HCT116 (cell line): ENCODE measurements at regions not wholly inside any gene's neighbourhood (a gene's known extent, or its start where the extent isn't known, plus 50 kb on each side); places are given as distances from the start of the nearest gene placed in this dataset.

ENCODE experiments used
- ATAC-seq: fragments of 200-7000 bp; cut with Tn5 transposase; 2 replicates; pipeline ENCODE4 v1.9.1; 2020; ENCODE audit warnings: mild to moderate bottlenecking, moderate library complexity
- BruUV-seq: library from RNA; stranded (reverse); fragments of 400-500 nt; replicated peaks from 2 replicates; lab custom pipeline; 2021; lab: Mats Ljungman, UMichigan
- CTCF ChIA-PET: fragments of 300-600 bp; sonication (Branson Sonifier 250); formaldehyde crosslinking; loops from one replicate; lab custom pipeline; 2021; ENCODE audit warnings: antibody characterized with exemption; lab: Charles Lee
- POLR2A ChIA-PET: fragments of 300-600, 350-600 bp; sonication (Branson Sonifier 250); formaldehyde crosslinking; loops from one replicate; lab custom pipeline; 2021; ENCODE audit warnings: antibody characterized with exemption; lab: Charles Lee
- RAD21 ChIA-PET, 2 experiments: fragments of 300-600 bp; sonication (Branson Sonifier 250); formaldehyde crosslinking; loops; one replicate each; lab custom pipeline; 2023; ENCODE audit warnings: low total read pairs in 2 of 2; ENCODE audit not compliant: uncharacterized antibody in 2 of 2, unreplicated experiment in 2 of 2, low non-redundant PET in 1 of 2; lab: Charles Lee
- DNase-seq: peaks from one replicate; pipeline ENCODE4 v3.0.0-alpha.2; 2010; ENCODE audit warnings: low read depth, low spot score
- H2AFZ ChIP-seq: fragments of 200-600 bp; shearing (Covaris generic), sonication (generic); 2 replicates; pipeline ENCODE4 v1.6.1; 2017; ENCODE audit warnings: low read depth, mixed run types, mixed read lengths, antibody characterized with exemption, low read length; ENCODE audit not compliant: poor library complexity, severe bottlenecking
- H3K27ac ChIP-seq: 2 replicates; pipeline ENCODE4 v1.5.1; 2012; ENCODE audit warnings: low read depth, low read length
- H3K27me3 ChIP-seq: fragments of 200-600 bp; sonication (generic); 2 replicates; pipeline ENCODE4 v1.6.1; 2016; ENCODE audit warnings: mixed run types, low read length, mixed read lengths; ENCODE audit not compliant: insufficient read depth
- H3K36me3 ChIP-seq, 2 experiments: fragments of 200-500 bp in 1 of 2; fragments of 200-600 bp in 1 of 2; sonication (Bioruptor generic) in 1 of 2; sonication (generic) in 1 of 2; 2 replicates each; pipeline versions ENCODE4 v1.5.1 to v1.6.1; 2014 to 2016; ENCODE audit warnings: low read length in 2 of 2, inconsistent platforms in 1 of 2, mixed read lengths in 1 of 2, mixed run types in 1 of 2; ENCODE audit not compliant: insufficient read depth in 2 of 2, control insufficient read depth in 1 of 2
- H3K4me1 ChIP-seq, 2 experiments: fragments of 200-600 bp in 1 of 2; sonication (generic) in 1 of 2; 2 replicates each; pipeline versions ENCODE4 v1.5.1 to v1.6.1; 2012 to 2017; ENCODE audit warnings: low read length in 2 of 2, inconsistent platforms in 1 of 2, mild to moderate bottlenecking in 1 of 2, mixed read lengths in 1 of 2, mixed run types in 1 of 2, moderate library complexity in 1 of 2; ENCODE audit not compliant: insufficient read depth in 2 of 2, control insufficient read depth in 1 of 2
- H3K4me2 ChIP-seq: fragments of 200-600 bp; sonication (generic); 2 replicates; pipeline ENCODE4 v1.6.1; 2017; ENCODE audit warnings: mixed run types, low read length, mixed read lengths
- H3K4me3 ChIP-seq, 2 experiments: fragments of 200-600 bp in 1 of 2; sonication (generic) in 1 of 2; replicated peaks in 1 of 2; 2 replicates each; pipeline ENCODE4 v1.5.1; 2011 to 2016; ENCODE audit warnings: low read length in 2 of 2, control low read depth in 1 of 2, low read depth in 1 of 2, mild to moderate bottlenecking in 1 of 2, mixed read lengths in 1 of 2, mixed run types in 1 of 2
- H3K79me2 ChIP-seq: fragments of 200-600 bp; sonication (generic); 2 replicates; pipeline ENCODE4 v1.6.1; 2017; ENCODE audit warnings: mild to moderate bottlenecking, mixed run types, low read length, moderate library complexity, mixed read lengths; ENCODE audit not compliant: insufficient read depth
- H3K9ac ChIP-seq: fragments of 200-600 bp; sonication (generic); 2 replicates; pipeline ENCODE4 v1.6.1; 2016; ENCODE audit warnings: low read length, mixed read lengths
- H3K9me2 ChIP-seq: fragments of 200-600 bp; sonication (generic), shearing (Covaris generic); 2 replicates; pipeline ENCODE4 v1.6.1; 2017; ENCODE audit warnings: mixed run types, mild to moderate bottlenecking, moderate library complexity; ENCODE audit not compliant: insufficient read depth
- H3K9me3 ChIP-seq, 2 experiments: fragments of 200-500 bp in 1 of 2; fragments of 200-600 bp in 1 of 2; sonication (Bioruptor generic) in 1 of 2; sonication (generic) in 1 of 2; 2 replicates each; pipeline ENCODE4 v1.6.1; 2014 to 2017; ENCODE audit warnings: low read length in 2 of 2, mixed read lengths in 2 of 2, inconsistent platforms in 1 of 2, low read depth in 1 of 2, mild to moderate bottlenecking in 1 of 2, mixed run types in 1 of 2, moderate library complexity in 1 of 2; ENCODE audit not compliant: control insufficient read depth in 1 of 2, insufficient read depth in 1 of 2
- H4K20me1 ChIP-seq: fragments of 200-600 bp; sonication (generic), shearing (Covaris generic); 2 replicates; pipeline ENCODE4 v1.6.1; 2017; ENCODE audit warnings: mixed run types, mild to moderate bottlenecking, moderate library complexity; ENCODE audit not compliant: insufficient read depth
- CBX3 ChIP-seq: IDR thresholded peaks from 2 replicates; pipeline ENCODE4 v1.6.1; 2012; ENCODE audit warnings: low read depth
- CEBPB ChIP-seq: IDR thresholded peaks from 2 replicates; pipeline ENCODE4 v1.6.1; 2012; ENCODE audit warnings: low read depth
- EGR1 ChIP-seq: IDR thresholded peaks from 2 replicates; pipeline ENCODE4 v1.6.1; 2012; ENCODE audit warnings: low read depth
- ELF1 ChIP-seq: IDR thresholded peaks from 2 replicates; pipeline ENCODE4 v1.6.1; 2012; ENCODE audit warnings: low read depth, borderline replicate concordance
- EZH2 ChIP-seq: fragments of 200-600 bp; sonication (generic); IDR thresholded peaks from 2 replicates; pipeline ENCODE4 v1.6.1; 2017; ENCODE audit warnings: antibody characterized with exemption, mixed run types
- EZH2phosphoT487 ChIP-seq: fragments of 200-600 bp; IDR thresholded peaks from 2 replicates; pipeline ENCODE4 v1.6.1; 2018; ENCODE audit warnings: antibody characterized with exemption, borderline replicate concordance
- FOSL1 ChIP-seq: IDR thresholded peaks from 2 replicates; pipeline ENCODE4 v1.6.1; 2012; ENCODE audit warnings: low read depth
- JUND ChIP-seq: IDR thresholded peaks from 2 replicates; pipeline ENCODE4 v1.6.1; 2012
- POLR2A ChIP-seq: IDR thresholded peaks from 2 replicates; pipeline ENCODE4 v1.7.0; 2011; ENCODE audit warnings: borderline replicate concordance; ENCODE audit not compliant: insufficient read depth, insufficient read length; ENCODE audit errors: extremely low read depth
- POLR2AphosphoS5 ChIP-seq: IDR thresholded peaks from 2 replicates; pipeline ENCODE4 v1.6.1; 2011; ENCODE audit warnings: mild to moderate bottlenecking, low read depth, low read length, moderate library complexity
- RAD21 ChIP-seq: IDR thresholded peaks from 2 replicates; pipeline ENCODE4 v1.6.1; 2012; ENCODE audit warnings: low read depth, mild to moderate bottlenecking
- SIN3A ChIP-seq: IDR thresholded peaks from 2 replicates; pipeline ENCODE4 v1.6.1; 2012; ENCODE audit warnings: low read depth
- SP1 ChIP-seq: IDR thresholded peaks from 2 replicates; pipeline ENCODE4 v1.6.1; 2012; ENCODE audit warnings: low read depth
- SRF ChIP-seq: IDR thresholded peaks from 2 replicates; pipeline ENCODE4 v1.6.1; 2012; ENCODE audit warnings: low read depth
- TCF7L2 ChIP-seq: IDR thresholded peaks from 2 replicates; pipeline ENCODE4 v1.7.0; 2011; ENCODE audit warnings: borderline replicate concordance, inconsistent platforms; ENCODE audit not compliant: insufficient read depth, insufficient read length; ENCODE audit errors: extremely low read depth
- YY1 ChIP-seq: IDR thresholded peaks from 2 replicates; pipeline ENCODE4 v1.6.1; 2011; ENCODE audit warnings: low read length, low read depth, moderate library complexity, mild to moderate bottlenecking; ENCODE audit not compliant: insufficient replicate concordance; ENCODE audit errors: extremely low read depth
- intact Hi-C: fragments of 100-400 bp; cut with micrococcal nuclease; formaldehyde crosslinking; loops from 2 replicates; pipeline ENCODE4 v1.10.0; 2022
- TF ChIP-seq, protein P1 (sequence below), 3 experiments: fragments of 200-600 bp in 1 of 3; sonication (generic) in 1 of 3; IDR thresholded peaks in 2 of 3; conservative IDR thresholded peaks in 1 of 3; 2 replicates each; pipeline ENCODE4 v1.5.1; 2012 to 2017; ENCODE audit warnings: low read depth in 2 of 3, low read length in 2 of 3, antibody characterized with exemption in 1 of 3, borderline replicate concordance in 1 of 3, control low read depth in 1 of 3, mild to moderate bottlenecking in 1 of 3, mixed read lengths in 1 of 3, mixed run types in 1 of 3, moderate library complexity in 1 of 3; ENCODE audit not compliant: insufficient read depth in 1 of 3
- TF ChIP-seq, protein P2 (sequence below): IDR thresholded peaks from 2 replicates; pipeline ENCODE4 v1.6.1; 2012; ENCODE audit warnings: low read depth
- TF ChIP-seq, protein P3 (sequence below): IDR thresholded peaks from 2 replicates; pipeline ENCODE4 v1.6.1; 2012
- TF ChIP-seq, protein P4 (sequence below): IDR thresholded peaks from 2 replicates; pipeline ENCODE4 v1.6.1; 2011; ENCODE audit warnings: mild to moderate bottlenecking, low read length, moderate library complexity; ENCODE audit not compliant: insufficient replicate concordance; ENCODE audit errors: extremely low read depth

- Histone ChIP-seq H2AFZ (no peak overlapping the region), H3K9me3 (no peaks in the 10 kb centered on the region), H3K4me1 (no peaks in the 10 kb centered on the region), H3K36me3 (no peaks in the 10 kb centered on the region), H3K4me3 (no peak overlapping the region), H3K79me2 (no peaks in the 10 kb centered on the region), H3K27ac (no peak overlapping the region), H3K27me3 (no peaks in the 10 kb centered on the region), H4K20me1 (no peaks in the 10 kb centered on the region; the same call in 1 of the 2 replicates), H3K9me2 (no peaks in the 10 kb centered on the region), H3K4me2 (no peak overlapping the region), H3K9ac (no peak overlapping the region)
- intact Hi-C loops, result no loop called here
- TF ChIP-seq RAD21 (no peak), EZH2 (no peak), SP1 (no peak), SRF (no peak), EGR1 (no peak), CEBPB (no peak), TCF7L2 (no peak), FOSL1 (no peak), SIN3A (no peak), CBX3 (no peak), YY1 (no peak), POLR2AphosphoS5 (no peak), JUND (no peak), POLR2A (no peak), EZH2phosphoT487 (no peak), ELF1 (no peak)
- TF ChIP-seq, protein P1, sequence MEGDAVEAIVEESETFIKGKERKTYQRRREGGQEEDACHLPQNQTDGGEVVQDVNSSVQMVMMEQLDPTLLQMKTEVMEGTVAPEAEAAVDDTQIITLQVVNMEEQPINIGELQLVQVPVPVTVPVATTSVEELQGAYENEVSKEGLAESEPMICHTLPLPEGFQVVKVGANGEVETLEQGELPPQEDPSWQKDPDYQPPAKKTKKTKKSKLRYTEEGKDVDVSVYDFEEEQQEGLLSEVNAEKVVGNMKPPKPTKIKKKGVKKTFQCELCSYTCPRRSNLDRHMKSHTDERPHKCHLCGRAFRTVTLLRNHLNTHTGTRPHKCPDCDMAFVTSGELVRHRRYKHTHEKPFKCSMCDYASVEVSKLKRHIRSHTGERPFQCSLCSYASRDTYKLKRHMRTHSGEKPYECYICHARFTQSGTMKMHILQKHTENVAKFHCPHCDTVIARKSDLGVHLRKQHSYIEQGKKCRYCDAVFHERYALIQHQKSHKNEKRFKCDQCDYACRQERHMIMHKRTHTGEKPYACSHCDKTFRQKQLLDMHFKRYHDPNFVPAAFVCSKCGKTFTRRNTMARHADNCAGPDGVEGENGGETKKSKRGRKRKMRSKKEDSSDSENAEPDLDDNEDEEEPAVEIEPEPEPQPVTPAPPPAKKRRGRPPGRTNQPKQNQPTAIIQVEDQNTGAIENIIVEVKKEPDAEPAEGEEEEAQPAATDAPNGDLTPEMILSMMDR (IDR thresholded peaks at IDR 0.05 in 2 of 3, conservative IDR thresholded peaks at IDR 0.05 in 1 of 3; ENCODE audit: borderline replicate concordance in 1 of 3, insufficient read depth in 1 of 3, low read depth in 2 of 3, low read length in 2 of 3), result no peak
- TF ChIP-seq, protein P2, sequence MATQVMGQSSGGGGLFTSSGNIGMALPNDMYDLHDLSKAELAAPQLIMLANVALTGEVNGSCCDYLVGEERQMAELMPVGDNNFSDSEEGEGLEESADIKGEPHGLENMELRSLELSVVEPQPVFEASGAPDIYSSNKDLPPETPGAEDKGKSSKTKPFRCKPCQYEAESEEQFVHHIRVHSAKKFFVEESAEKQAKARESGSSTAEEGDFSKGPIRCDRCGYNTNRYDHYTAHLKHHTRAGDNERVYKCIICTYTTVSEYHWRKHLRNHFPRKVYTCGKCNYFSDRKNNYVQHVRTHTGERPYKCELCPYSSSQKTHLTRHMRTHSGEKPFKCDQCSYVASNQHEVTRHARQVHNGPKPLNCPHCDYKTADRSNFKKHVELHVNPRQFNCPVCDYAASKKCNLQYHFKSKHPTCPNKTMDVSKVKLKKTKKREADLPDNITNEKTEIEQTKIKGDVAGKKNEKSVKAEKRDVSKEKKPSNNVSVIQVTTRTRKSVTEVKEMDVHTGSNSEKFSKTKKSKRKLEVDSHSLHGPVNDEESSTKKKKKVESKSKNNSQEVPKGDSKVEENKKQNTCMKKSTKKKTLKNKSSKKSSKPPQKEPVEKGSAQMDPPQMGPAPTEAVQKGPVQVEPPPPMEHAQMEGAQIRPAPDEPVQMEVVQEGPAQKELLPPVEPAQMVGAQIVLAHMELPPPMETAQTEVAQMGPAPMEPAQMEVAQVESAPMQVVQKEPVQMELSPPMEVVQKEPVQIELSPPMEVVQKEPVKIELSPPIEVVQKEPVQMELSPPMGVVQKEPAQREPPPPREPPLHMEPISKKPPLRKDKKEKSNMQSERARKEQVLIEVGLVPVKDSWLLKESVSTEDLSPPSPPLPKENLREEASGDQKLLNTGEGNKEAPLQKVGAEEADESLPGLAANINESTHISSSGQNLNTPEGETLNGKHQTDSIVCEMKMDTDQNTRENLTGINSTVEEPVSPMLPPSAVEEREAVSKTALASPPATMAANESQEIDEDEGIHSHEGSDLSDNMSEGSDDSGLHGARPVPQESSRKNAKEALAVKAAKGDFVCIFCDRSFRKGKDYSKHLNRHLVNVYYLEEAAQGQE, result no peak
- TF ChIP-seq, protein P3, sequence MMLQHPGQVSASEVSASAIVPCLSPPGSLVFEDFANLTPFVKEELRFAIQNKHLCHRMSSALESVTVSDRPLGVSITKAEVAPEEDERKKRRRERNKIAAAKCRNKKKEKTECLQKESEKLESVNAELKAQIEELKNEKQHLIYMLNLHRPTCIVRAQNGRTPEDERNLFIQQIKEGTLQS, result no peak
- TF ChIP-seq, protein P4, sequence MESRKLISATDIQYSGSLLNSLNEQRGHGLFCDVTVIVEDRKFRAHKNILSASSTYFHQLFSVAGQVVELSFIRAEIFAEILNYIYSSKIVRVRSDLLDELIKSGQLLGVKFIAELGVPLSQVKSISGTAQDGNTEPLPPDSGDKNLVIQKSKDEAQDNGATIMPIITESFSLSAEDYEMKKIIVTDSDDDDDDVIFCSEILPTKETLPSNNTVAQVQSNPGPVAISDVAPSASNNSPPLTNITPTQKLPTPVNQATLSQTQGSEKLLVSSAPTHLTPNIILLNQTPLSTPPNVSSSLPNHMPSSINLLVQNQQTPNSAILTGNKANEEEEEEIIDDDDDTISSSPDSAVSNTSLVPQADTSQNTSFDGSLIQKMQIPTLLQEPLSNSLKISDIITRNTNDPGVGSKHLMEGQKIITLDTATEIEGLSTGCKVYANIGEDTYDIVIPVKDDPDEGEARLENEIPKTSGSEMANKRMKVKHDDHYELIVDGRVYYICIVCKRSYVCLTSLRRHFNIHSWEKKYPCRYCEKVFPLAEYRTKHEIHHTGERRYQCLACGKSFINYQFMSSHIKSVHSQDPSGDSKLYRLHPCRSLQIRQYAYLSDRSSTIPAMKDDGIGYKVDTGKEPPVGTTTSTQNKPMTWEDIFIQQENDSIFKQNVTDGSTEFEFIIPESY, result no peak
- no TSS peak for BruUV-seq
- DNase-seq, result no peak
- RAD21 ChIA-PET, result no interaction called here
- CTCF ChIA-PET, result no interaction called here
- POLR2A ChIA-PET, result no interaction called here
- ATAC-seq, result no peak
Observed at GRCh38 chr2:221167561-221167960, 404.5 kb downstream of the EPHA4 start.
